ENCODE measurements at regions not wholly inside any gene's neighbourhood (a gene's known extent, or its start where the extent isn't known, plus 50 kb on each side); places are given as distances from the start of the nearest gene placed in this dataset.

- no peak for DNase-seq
These were observed 233.5 kb upstream of the HDAC9 start for GRCh38 chr7:18262058-18262457.

- no peak for DNase-seq
These were observed 229.8 kb upstream of the HDAC9 start for GRCh38 chr7:18265611-18266281.

- DNase-seq = no peak
These were observed 227.0 kb upstream of the HDAC9 start for GRCh38 chr7:18268571-18268970.

GRCh38 chr7:18276380-18276779 is 219.2 kb upstream of the HDAC9 start:
- no peak for DNase-seq

- DNase-seq = no peak
These were observed 217.2 kb upstream of the HDAC9 start for GRCh38 chr7:18278316-18278715.

- no peak for DNase-seq
These were observed 212.5 kb upstream of the HDAC9 start for GRCh38 chr7:18283045-18283444.

GRCh38 chr7:18287482-18287881 is 208.1 kb upstream of the HDAC9 start:
- no peak for DNase-seq

GRCh38 chr7:18288322-18289037 is 207.1 kb upstream of the HDAC9 start:
- DNase-seq = no peak

GRCh38 chr7:18289788-18290187 is 205.8 kb upstream of the HDAC9 start:
- DNase-seq = no peak

- DNase-seq = no peak
These were observed 205.3 kb upstream of the HDAC9 start for GRCh38 chr7:18290223-18290622.

GRCh38 chr7:18290865-18291264 is 204.7 kb upstream of the HDAC9 start:
- no peak for DNase-seq

GRCh38 chr7:18292584-18292983 is 203.0 kb upstream of the HDAC9 start:
- DNase-seq = peak; percentile 7

GRCh38 chr7:18293759-18294158 is 201.8 kb upstream of the HDAC9 start:
- DNase-seq = no peak

- no peak for DNase-seq
These were observed 201.1 kb upstream of the HDAC9 start for GRCh38 chr7:18294411-18294810.

- DNase-seq = no peak
These were observed 199.6 kb upstream of the HDAC9 start for GRCh38 chr7:18295781-18296423.

GRCh38 chr7:18302097-18302496 is 193.5 kb upstream of the HDAC9 start:
- no peak for DNase-seq

- no peak for DNase-seq
These were observed 189.7 kb upstream of the HDAC9 start for GRCh38 chr7:18305866-18306265.

- no peak for DNase-seq
These were observed 188.9 kb upstream of the HDAC9 start for GRCh38 chr7:18306696-18307095.

- no peak for DNase-seq
These were observed 186.6 kb upstream of the HDAC9 start for GRCh38 chr7:18308938-18309337.

- no peak for DNase-seq
These were observed 183.1 kb upstream of the HDAC9 start for GRCh38 chr7:18312482-18312881.

GRCh38 chr7:18313965-18314364 is 181.6 kb upstream of the HDAC9 start:
- DNase-seq = no peak

GRCh38 chr7:18315241-18315640 is 180.3 kb upstream of the HDAC9 start:
- no peak for DNase-seq

GRCh38 chr7:18317941-18318340 is 177.6 kb upstream of the HDAC9 start:
- no peak for DNase-seq

- no peak for DNase-seq
These were observed 175.1 kb upstream of the HDAC9 start for GRCh38 chr7:18320422-18320821.

Data from NCI-H345 (cell line).